Mesenchymal stem cell (in vitro differentiated cells and primary cell): ENCODE measurements at regions not wholly inside any gene's neighbourhood (a gene's known extent, or its start where the extent isn't known, plus 50 kb on each side); places are given as distances from the start of the nearest gene placed in this dataset.
A peak's percentile ranks its signal among the peaks of the same experiment; 100 is the strongest.
"Not testable (repeated sequence)": the region's sequence is repeated elsewhere in the genome, so short reads cannot be mapped to it uniquely, and the experiment has no call there.

ENCODE experiments used
- DNase-seq: peaks from one replicate; pipeline ENCODE4 v3.0.0-alpha.2; 2013
- H2AFZ ChIP-seq: one replicate; pipeline ENCODE4 v1.6.1; 2013; ENCODE audit warnings: low read depth, mild to moderate bottlenecking, control low read depth, inconsistent platforms, low read length, moderate library complexity
- H2AK5ac ChIP-seq: 2 replicates; pipeline ENCODE4 v1.6.1; 2013; ENCODE audit warnings: low read length, moderate library complexity, mild to moderate bottlenecking, inconsistent platforms; ENCODE audit not compliant: severe bottlenecking
- H2BK120ac ChIP-seq: one replicate; pipeline ENCODE4 v1.6.1; 2013; ENCODE audit warnings: low read depth, mild to moderate bottlenecking, inconsistent platforms, low read length, moderate library complexity
- H2BK12ac ChIP-seq, 2 experiments: one replicate each; pipeline ENCODE4 v1.6.1; 2013; ENCODE audit warnings: inconsistent platforms in 2 of 2, low read length in 2 of 2, mild to moderate bottlenecking in 2 of 2, moderate library complexity in 2 of 2, control low read depth in 1 of 2
- H2BK15ac ChIP-seq: one replicate; pipeline ENCODE4 v1.6.1; 2013; ENCODE audit warnings: mild to moderate bottlenecking, low read depth, inconsistent platforms; ENCODE audit not compliant: poor library complexity, severe bottlenecking
- H2BK5ac ChIP-seq: 2 replicates; pipeline ENCODE4 v1.6.1; 2013; ENCODE audit warnings: low read depth, mild to moderate bottlenecking, low read length, control low read depth, inconsistent platforms; ENCODE audit not compliant: poor library complexity, severe bottlenecking
- H3K14ac ChIP-seq, 2 experiments: one replicate each; pipeline ENCODE4 v1.6.1; 2013; ENCODE audit warnings: inconsistent platforms in 2 of 2, low read length in 2 of 2, control low read depth in 1 of 2, mild to moderate bottlenecking in 1 of 2, moderate library complexity in 1 of 2
- H3K18ac ChIP-seq, 2 experiments: one replicate each; pipeline ENCODE4 v1.6.1; 2013; ENCODE audit warnings: inconsistent platforms in 2 of 2, low read length in 2 of 2, control low read depth in 1 of 2, low read depth in 1 of 2, mild to moderate bottlenecking in 1 of 2
- H3K23ac ChIP-seq, 2 experiments: one replicate each; pipeline ENCODE4 v1.6.1; 2013; ENCODE audit warnings: inconsistent platforms in 2 of 2, low read length in 2 of 2, mild to moderate bottlenecking in 2 of 2, moderate library complexity in 2 of 2, control low read depth in 1 of 2
- H3K27ac ChIP-seq: 2 replicates; pipeline ENCODE4 v1.5.1; 2013; ENCODE audit warnings: mild to moderate bottlenecking, moderate library complexity, low read length, control low read depth, inconsistent platforms; ENCODE audit not compliant: poor library complexity, severe bottlenecking
- H3K27me3 ChIP-seq, 2 experiments: 2 replicates each; pipeline versions ENCODE4 v1.6.1 to v1.7.0; 2013; ENCODE audit warnings: low read length in 2 of 2, mild to moderate bottlenecking in 2 of 2, moderate library complexity in 2 of 2, control low read depth in 1 of 2, inconsistent platforms in 1 of 2; ENCODE audit not compliant: control insufficient read depth in 1 of 2, insufficient read depth in 1 of 2
- H3K36me3 ChIP-seq, 2 experiments: 2 replicates each; pipeline versions ENCODE4 v1.6.1 to v1.7.0; 2013; ENCODE audit warnings: low read length in 2 of 2, control low read depth in 1 of 2, inconsistent platforms in 1 of 2, low read depth in 1 of 2, mild to moderate bottlenecking in 1 of 2; ENCODE audit not compliant: insufficient read depth in 2 of 2, control insufficient read depth in 1 of 2
- H3K4ac ChIP-seq, 2 experiments: one replicate each; pipeline ENCODE4 v1.6.1; 2013; ENCODE audit warnings: inconsistent platforms in 2 of 2, low read length in 2 of 2, mild to moderate bottlenecking in 2 of 2, moderate library complexity in 2 of 2, control low read depth in 1 of 2, low read depth in 1 of 2
- H3K4me1 ChIP-seq: 2 replicates; pipeline ENCODE4 v1.6.1; 2013; ENCODE audit warnings: low read depth, low read length, control low read depth; ENCODE audit not compliant: control insufficient read depth, insufficient read depth
- H3K4me2 ChIP-seq: 2 replicates; pipeline ENCODE4 v1.6.1; 2013; ENCODE audit warnings: low read length, mild to moderate bottlenecking, inconsistent platforms; ENCODE audit not compliant: poor library complexity, severe bottlenecking
- H3K4me3 ChIP-seq, 2 experiments: 2 replicates each; pipeline versions ENCODE4 v1.5.1 to v1.7.0; 2013; ENCODE audit warnings: low read length in 2 of 2, mild to moderate bottlenecking in 2 of 2, control low read depth in 1 of 2, low read depth in 1 of 2; ENCODE audit not compliant: insufficient read depth in 1 of 2
- H3K79me1 ChIP-seq: replicated peaks from 2 replicates; pipeline ENCODE4 v1.6.1; 2013; ENCODE audit warnings: mild to moderate bottlenecking, control low read depth, low read length, inconsistent platforms; ENCODE audit not compliant: poor library complexity, severe bottlenecking
- H3K9ac ChIP-seq: 2 replicates; pipeline ENCODE4 v1.7.0; 2013; ENCODE audit warnings: mild to moderate bottlenecking, low read length, moderate library complexity
- H3K9me3 ChIP-seq: 2 replicates; pipeline ENCODE4 v1.7.0; 2013; ENCODE audit warnings: mild to moderate bottlenecking, low read length; ENCODE audit not compliant: control insufficient read depth
- H4K8ac ChIP-seq: one replicate; pipeline ENCODE4 v1.6.1; 2013; ENCODE audit warnings: inconsistent platforms, mild to moderate bottlenecking, low read length, moderate library complexity
- H4K91ac ChIP-seq: one replicate; pipeline ENCODE4 v1.6.1; 2013; ENCODE audit warnings: mild to moderate bottlenecking, low read length, inconsistent platforms
- WGBS: methylation state at CpG from one replicate; pipeline ENCODE4 v1.1.7; 2013; ENCODE audit warnings: mixed read lengths; 5-methylcytosine and 5-hydroxymethylcytosine counted together

DNA sequence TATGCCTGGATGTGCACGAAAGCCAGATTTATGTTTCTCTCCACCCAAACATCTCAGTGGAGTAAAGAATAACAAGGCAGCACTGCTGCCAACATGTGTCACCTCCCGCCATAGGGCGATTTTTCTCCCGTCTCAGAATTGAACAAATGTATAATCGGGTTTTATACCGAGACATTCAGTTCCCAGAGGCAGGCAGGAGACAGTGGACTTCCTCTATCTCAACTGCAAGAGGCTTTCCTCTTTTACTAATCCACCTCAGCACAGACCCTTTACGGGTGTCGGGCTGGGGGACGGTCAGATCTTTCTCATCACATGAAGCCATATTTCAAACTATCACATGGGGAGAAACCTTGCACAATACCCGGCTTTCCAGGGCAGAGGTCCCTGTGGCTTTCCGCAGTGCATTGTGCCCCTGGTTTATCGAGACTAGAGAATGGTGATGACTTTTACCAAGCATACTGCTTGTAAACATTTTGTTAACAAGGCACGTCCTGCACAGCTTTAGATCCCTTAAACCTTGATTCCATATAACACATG, 124.2 kb upstream of the ZNF184 start:
- not testable (repeated sequence) for H3K18ac ChIP-seq, H2BK120ac ChIP-seq, H2BK5ac ChIP-seq, H2BK12ac ChIP-seq, H2AK5ac ChIP-seq, H3K14ac ChIP-seq, H3K23ac ChIP-seq, H4K91ac ChIP-seq, H3K4me1 ChIP-seq, H3K9me3 ChIP-seq, H2AFZ ChIP-seq, H2BK15ac ChIP-seq, H3K36me3 ChIP-seq, H3K4me3 ChIP-seq, H4K8ac ChIP-seq, H3K27ac ChIP-seq, DNase-seq, H3K4ac ChIP-seq, H3K79me1 ChIP-seq, H3K4me2 ChIP-seq, H3K9ac ChIP-seq
- peaks cover 28 to 32% of the 10 kb centered on the region in 2 experiments for H3K27me3 ChIP-seq
- 73% methylated on average over 13 of the region's 13 CpGs for WGBS

DNA sequence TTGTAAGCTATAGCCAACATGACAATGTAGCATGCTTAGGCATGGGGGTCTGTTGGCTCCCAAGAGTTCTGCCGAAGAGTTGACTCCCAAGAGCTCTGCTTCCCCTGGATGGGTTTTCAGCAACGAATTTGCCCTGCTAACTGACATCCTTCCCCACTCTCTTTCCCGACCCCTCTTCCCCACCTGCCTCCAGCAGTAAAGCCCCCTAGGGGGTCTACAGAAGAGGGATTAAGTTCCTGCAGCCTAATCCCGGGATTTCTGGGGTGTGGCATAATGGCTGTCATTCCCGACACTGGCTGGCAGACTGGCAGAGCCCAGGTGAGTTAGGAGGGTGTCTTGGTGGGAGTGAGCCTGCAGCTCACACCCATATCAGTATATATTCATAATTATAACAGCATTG, 121.0 kb upstream of the ZNF184 start:
- no peak overlapping the region for H3K27ac ChIP-seq

DNA sequence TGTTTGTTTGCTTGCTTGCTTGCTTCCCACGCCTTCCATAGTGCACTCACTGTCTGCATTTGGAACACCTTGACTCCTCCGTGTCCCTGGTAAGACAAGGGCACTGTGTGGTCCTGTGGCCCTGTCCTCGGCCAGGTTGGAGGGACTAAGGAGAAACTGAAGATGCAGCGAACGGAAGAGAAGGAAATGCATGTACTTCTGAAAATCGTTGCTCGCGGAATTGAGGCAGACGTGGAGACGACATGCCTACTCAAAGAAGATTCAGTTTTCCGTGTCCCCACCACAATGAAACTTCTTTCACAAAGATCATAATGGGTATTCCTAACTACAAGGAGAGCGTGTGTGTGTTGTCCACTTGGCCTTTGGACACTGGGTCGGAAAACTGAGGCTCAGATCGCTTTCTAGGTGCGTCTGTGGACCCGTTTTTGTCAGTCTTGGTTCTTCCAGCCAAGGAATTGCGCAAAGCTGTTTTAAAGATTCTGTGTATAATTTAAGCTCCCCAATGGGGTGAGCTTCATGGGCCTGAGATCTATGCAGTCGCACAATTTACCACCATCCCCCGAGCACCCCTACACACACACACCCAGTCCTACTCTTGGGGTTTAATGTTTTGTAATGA, 120.4 kb upstream of the ZNF184 start:
- 9% methylated on average over 9 of the region's 19 CpGs for WGBS
- no peak for DNase-seq
- Histone ChIP-seq H3K23ac (no peak overlapping the region), H3K36me3 (no peaks in the 10 kb centered on the region), H4K8ac (no peak overlapping the region), H4K91ac (no peak overlapping the region), H3K4me2 (peak overlapping the region; percentile 48), H2BK5ac (no peak overlapping the region), H2BK120ac (no peak overlapping the region), H2AFZ (no peak overlapping the region), H3K18ac (no peak overlapping the region), H2BK15ac (no peak overlapping the region), H3K14ac (no peak overlapping the region), H3K4me1 (peaks cover 4% of the 10 kb centered on the region), H3K4ac (no peak overlapping the region), H3K79me1 (no peaks in the 10 kb centered on the region), H3K27ac (no peak overlapping the region), H3K4me3 (peak overlapping the region in 1 of 2 experiments; percentile 80), H3K9ac (peak overlapping the region; percentile 4), H3K27me3 (peaks cover 28 to 32% of the 10 kb centered on the region in 2 experiments), H2BK12ac (no peak overlapping the region), H2AK5ac (no peak overlapping the region), H3K9me3 (no peaks in the 10 kb centered on the region)

More for the DNA sequence above, 121.0 kb upstream of the ZNF184 start:
- H4K8ac ChIP-seq: no peak overlapping the region
- H2BK15ac ChIP-seq: no peak overlapping the region
- H3K4me2 ChIP-seq: no peak overlapping the region
- H2AFZ ChIP-seq: no peak overlapping the region
- no peak overlapping the region for H4K91ac ChIP-seq
- H3K27me3 ChIP-seq: peaks cover 28% of the 10 kb centered on the region in 2 experiments
- no peak overlapping the region for H2BK12ac ChIP-seq
- H3K79me1 ChIP-seq: no peaks in the 10 kb centered on the region
- H3K36me3 ChIP-seq: no peaks in the 10 kb centered on the region
- 32% methylated on average over 4 of the region's 5 CpGs for WGBS
- no peak overlapping the region for H3K9ac ChIP-seq
- H2AK5ac ChIP-seq: no peak overlapping the region
- H2BK5ac ChIP-seq: no peak overlapping the region
- no peaks in the 10 kb centered on the region for H3K9me3 ChIP-seq
- no peak for DNase-seq
- no peak overlapping the region for H3K4ac ChIP-seq
- H3K14ac ChIP-seq: no peak overlapping the region
- H3K18ac ChIP-seq: no peak overlapping the region
- no peak overlapping the region for H2BK120ac ChIP-seq
- peak overlapping the region in 1 of 2 experiments; percentile 80 for H3K4me3 ChIP-seq
- peaks cover 4% of the 10 kb centered on the region for H3K4me1 ChIP-seq
- H3K23ac ChIP-seq: no peak overlapping the region

DNA sequence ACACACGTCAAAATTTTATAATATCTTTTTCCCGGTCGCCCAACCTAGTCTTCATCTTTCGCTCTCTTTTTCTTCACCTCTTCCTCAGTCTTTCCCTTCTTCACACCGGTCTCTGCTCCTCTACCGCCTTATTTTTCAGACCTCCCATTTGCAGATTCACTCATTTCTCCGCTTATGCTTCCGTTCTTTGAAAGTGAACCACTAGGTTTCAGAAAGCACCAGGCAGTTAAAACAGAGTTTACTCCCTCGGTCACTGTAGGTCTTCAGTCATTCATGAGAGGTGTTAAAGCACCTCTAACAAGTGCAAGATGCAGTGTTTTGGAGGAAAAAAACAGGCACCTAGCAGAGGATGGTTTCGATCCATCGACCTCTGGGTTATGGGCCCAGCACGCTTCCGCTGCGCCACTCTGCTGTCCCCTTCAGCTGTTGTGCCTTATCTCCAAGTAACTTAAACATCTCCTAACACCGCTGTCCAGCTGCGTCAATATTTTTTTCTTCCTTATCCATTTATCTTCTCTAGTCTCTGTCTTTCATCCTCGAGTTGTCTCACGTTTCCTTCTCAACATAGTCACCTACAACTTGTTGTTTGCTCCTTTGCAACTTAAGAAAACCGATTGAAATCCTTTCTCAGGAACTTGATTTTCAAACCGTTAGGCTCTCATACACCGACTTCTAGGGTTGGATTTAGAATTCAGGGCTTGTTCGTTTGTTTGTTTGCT, 119.7 kb upstream of the ZNF184 start:
- Histone ChIP-seq H3K4me2 (peak overlapping the region; percentile 75), H2BK5ac (no peak overlapping the region), H3K18ac (no peak overlapping the region), H3K4me1 (peaks cover 4% of the 10 kb centered on the region), H3K79me1 (no peaks in the 10 kb centered on the region), H3K9me3 (no peaks in the 10 kb centered on the region), H3K4ac (no peak overlapping the region), H2AK5ac (no peak overlapping the region), H4K91ac (no peak overlapping the region), H4K8ac (no peak overlapping the region), H3K4me3 (peak overlapping the region in 1 of 2 experiments; percentile 80), H3K9ac (peak overlapping the region; percentile 23), H2AFZ (no peak overlapping the region), H2BK120ac (no peak overlapping the region), H3K36me3 (no peaks in the 10 kb centered on the region), H3K27me3 (peaks cover 22 to 32% of the 10 kb centered on the region in 2 experiments), H3K14ac (no peak overlapping the region), H3K23ac (no peak overlapping the region), H2BK12ac (no peak overlapping the region), H3K27ac (no peak overlapping the region), H2BK15ac (no peak overlapping the region)
- DNase-seq: peak; percentile 87
- under 1% methylated on average over 18 of the region's 22 CpGs for WGBS
